Esophagus squamous epithelium (tissue), 4 donors: ENCODE measurements at regions not wholly inside any gene's neighbourhood (a gene's known extent, or its start where the extent isn't known, plus 50 kb on each side); places are given as distances from the start of the nearest gene placed in this dataset.

Source experiments
- CTCF ChIP-seq, 6 experiments: fragments of 450-650 bp in 4 of 6; fragments of 200-600 bp in 2 of 6; sonication (generic) in 2 of 6; IDR thresholded peaks; one replicate each; pipeline ENCODE4 v1.5.1; 2016 to 2019; ENCODE audit warnings: antibody characterized with exemption in 6 of 6, mild to moderate bottlenecking in 4 of 6, moderate library complexity in 4 of 6
- POLR2A ChIP-seq, 4 donors: fragments of 450-650 bp; IDR thresholded peaks; one replicate each; pipeline ENCODE4 v1.6.1; 2017; ENCODE audit warnings: antibody characterized with exemption in 4 of 4, mild to moderate bottlenecking in 4 of 4, moderate library complexity in 3 of 4

DNA sequence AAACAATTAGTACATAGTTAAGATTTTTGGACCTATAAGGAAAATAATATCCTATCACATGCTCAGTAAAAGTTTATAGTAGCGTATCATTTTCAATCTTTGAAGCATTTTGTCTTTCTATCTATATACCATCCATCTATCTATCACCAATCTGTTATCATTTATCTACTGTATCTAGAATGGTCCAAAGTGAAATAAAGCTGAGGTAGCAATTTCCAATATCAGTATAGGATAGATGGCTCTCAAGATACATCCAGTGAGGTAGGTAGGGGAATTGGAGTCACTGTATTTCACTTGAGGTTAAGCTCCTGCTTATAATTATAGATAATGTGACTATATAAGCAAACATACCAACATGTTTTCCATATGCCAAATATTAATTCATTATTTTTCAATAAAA lies 889.1 kb upstream of the CTNND2 start:
- no peak for TF ChIP-seq CTCF (IDR thresholded peaks at IDR 0.05)
- TF ChIP-seq POLR2A (IDR thresholded peaks at IDR 0.05): no peak
